ENCODE measurements at regions not wholly inside any gene's neighbourhood (a gene's known extent, or its start where the extent isn't known, plus 50 kb on each side); places are given as distances from the start of the nearest gene placed in this dataset.
"Not testable (repeated sequence)": the region's sequence is repeated elsewhere in the genome, so short reads cannot be mapped to it uniquely, and the experiment has no call there.

DNA sequence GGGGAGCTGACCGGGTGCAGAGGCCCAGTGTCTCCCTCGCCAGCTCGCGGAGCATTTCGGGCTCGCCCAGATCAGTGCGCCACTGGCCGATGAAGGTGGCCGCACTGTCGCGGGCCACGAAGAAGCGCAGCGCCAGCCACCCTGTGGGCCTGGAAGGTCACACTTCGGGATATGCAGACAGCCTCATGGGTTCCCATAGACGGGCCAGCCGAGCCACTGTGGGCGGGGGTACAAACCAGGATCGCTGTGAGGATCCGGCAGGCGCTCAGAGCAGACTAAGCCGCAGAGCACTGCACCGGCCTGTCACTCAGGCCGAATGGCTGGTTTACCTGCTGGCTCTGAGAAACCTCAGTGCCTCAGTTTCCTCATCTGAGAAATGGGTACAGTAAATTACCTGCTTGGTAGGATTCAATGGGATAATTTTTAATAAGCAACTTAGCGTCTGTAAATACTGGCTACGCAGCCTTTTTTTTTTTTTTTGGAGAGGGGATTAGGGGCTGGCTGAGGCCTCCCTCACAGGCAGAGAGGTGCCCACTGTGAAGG, 64.0 kb upstream of the IGFBPL1 start:
- no peaks in the 10 kb centered on the region for H3F3A ChIP-seq (ENCODE audit: low read length, unreplicated experiment)
- ChIA-PET CTCF (no interaction called here), POLR2A (ENCODE audit: unreplicated experiment) (no interaction called here)
- no peaks in the 10 kb centered on the region for H3K36me3 ChIP-seq (ENCODE audit: low read depth, low read length)
- H3K79me2 ChIP-seq (ENCODE audit: low read length) = no peaks in the 10 kb centered on the region
- no peak for DNase-seq
- ATAC-seq = no peak
- no peaks in the 10 kb centered on the region for H3K4me1 ChIP-seq (ENCODE audit: insufficient read depth, low read length)
- no peak overlapping the region for H3K9ac ChIP-seq (ENCODE audit: low read length)
- intact Hi-C loops (cut with micrococcal nuclease) = no loop called here
- no peak for TF ChIP-seq EZH2 (IDR thresholded peaks at IDR 0.05; ENCODE audit: low read length, unreplicated experiment)
- TF ChIP-seq CTCF (conservative IDR thresholded peaks at IDR 0.05; ENCODE audit: low read depth, low read length) = no peak
- TF ChIP-seq EZH2phosphoT487 (IDR thresholded peaks at IDR 0.05; ENCODE audit: borderline replicate concordance, low read length) = no peak
- H4K20me1 ChIP-seq (ENCODE audit: low read length) = no peaks in the 10 kb centered on the region
- H2AFZ ChIP-seq (ENCODE audit: low read length) = no peak overlapping the region
- BruUV-seq (replicated peaks) = no TSS peak
- H3K27ac ChIP-seq (ENCODE audit: low read length) = no peak overlapping the region
- no peaks in the 10 kb centered on the region for H3K9me3 ChIP-seq (ENCODE audit: low read length)
- no peak overlapping the region for H3K4me3 ChIP-seq (ENCODE audit: low read length)
- H3K9me2 ChIP-seq (replicated peaks; ENCODE audit: low read length) = no peaks in the 10 kb centered on the region
- H3K27me3 ChIP-seq (ENCODE audit: low read length) = no peaks in the 10 kb centered on the region
- no peak overlapping the region for H3K4me2 ChIP-seq (ENCODE audit: low read length)

DNA sequence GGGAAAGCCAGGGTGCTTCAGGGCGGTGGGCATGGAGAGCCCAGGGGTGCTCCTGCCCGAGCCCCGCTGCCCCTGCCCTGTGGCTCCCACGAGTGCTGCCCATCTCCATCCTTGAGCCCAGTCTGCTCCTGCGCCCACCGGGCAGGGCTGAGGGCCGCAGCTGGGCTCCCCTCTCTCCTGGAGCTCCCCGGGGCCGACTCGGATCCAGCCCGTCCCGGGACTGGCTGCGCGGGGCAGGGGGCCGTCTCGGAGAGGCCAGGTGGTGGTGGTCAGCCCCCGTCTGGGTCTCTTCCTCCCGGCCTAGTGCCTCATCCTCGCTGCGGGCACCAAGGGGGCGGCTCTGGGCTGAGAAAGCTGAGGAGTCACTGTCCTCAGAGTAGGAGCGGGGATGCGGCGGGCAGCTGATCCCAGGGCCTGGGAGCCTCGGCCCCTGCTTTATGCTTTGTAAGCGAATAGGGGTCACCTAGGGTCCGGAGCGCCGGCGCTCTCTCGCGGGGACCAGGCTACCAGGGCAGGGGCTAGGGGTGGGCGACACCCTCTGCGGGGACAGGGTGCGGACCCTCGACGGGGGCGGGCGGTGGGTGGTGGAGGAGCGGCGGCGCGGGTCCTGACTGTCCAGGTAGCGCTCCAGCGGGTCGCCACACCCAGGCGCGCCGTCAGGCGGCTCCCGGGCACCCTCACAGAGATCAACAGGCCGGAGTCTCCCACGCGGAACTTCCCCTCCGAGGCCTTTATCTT, 63.3 kb upstream of the IGFBPL1 start:
- CTCF ChIA-PET; H3K4me1 ChIP-seq (ENCODE audit: insufficient read depth, low read length); POLR2A ChIA-PET (ENCODE audit: unreplicated experiment); H3K9me3 ChIP-seq (ENCODE audit: low read length); H3K9me2 ChIP-seq (replicated peaks; ENCODE audit: low read length); H3K9ac ChIP-seq (ENCODE audit: low read length); H3K36me3 ChIP-seq (ENCODE audit: low read depth, low read length); H2AFZ ChIP-seq (ENCODE audit: low read length); BruUV-seq (replicated peaks); H4K20me1 ChIP-seq (ENCODE audit: low read length); H3F3A ChIP-seq (ENCODE audit: low read length, unreplicated experiment); intact Hi-C loops (cut with micrococcal nuclease); H3K27ac ChIP-seq (ENCODE audit: low read length); ATAC-seq; H3K79me2 ChIP-seq (ENCODE audit: low read length); DNase-seq; H3K4me2 ChIP-seq (ENCODE audit: low read length); H3K4me3 ChIP-seq (ENCODE audit: low read length); H3K27me3 ChIP-seq (ENCODE audit: low read length): not testable (repeated sequence)

DNA sequence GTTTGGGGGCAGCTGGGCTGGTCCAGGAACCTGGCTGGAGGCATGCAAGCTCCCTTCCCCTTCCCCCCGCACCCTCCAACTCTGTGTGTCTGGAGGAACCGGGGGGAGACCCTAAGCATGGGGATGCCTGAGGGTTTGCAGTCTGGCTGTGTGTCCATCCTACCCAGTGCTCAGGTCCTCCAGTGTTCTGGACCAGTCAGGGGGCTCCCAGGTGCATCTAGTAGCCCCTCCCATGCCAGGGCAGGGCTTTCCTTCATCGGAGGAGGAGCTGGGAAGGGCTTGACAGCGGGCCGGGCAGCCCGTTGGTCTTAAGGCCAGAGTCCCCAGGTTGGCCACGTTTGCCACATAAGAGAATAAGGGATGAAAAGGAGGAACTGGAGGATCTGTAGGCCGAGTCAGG, 62.6 kb upstream of the IGFBPL1 start:
- H3K4me2 ChIP-seq (ENCODE audit: low read length) = no peak overlapping the region
- H3K4me3 ChIP-seq (ENCODE audit: low read length) = no peak overlapping the region
- ATAC-seq (no peak), DNase-seq (no peak)
- intact Hi-C loops (cut with micrococcal nuclease) = no loop called here
- no peaks in the 10 kb centered on the region for H3K27me3 ChIP-seq (ENCODE audit: low read length)
- ChIA-PET POLR2A (ENCODE audit: unreplicated experiment) (no interaction called here), CTCF (no interaction called here)
- H2AFZ ChIP-seq (ENCODE audit: low read length) = no peak overlapping the region
- no peaks in the 10 kb centered on the region for H3K9me3 ChIP-seq (ENCODE audit: low read length)
- no peaks in the 10 kb centered on the region for H3K36me3 ChIP-seq (ENCODE audit: low read depth, low read length)
- H3K9ac ChIP-seq (ENCODE audit: low read length) = no peak overlapping the region
- no TSS peak for BruUV-seq (replicated peaks)
- no peaks in the 10 kb centered on the region for H4K20me1 ChIP-seq (ENCODE audit: low read length)
- no peak for TF ChIP-seq EZH2 (IDR thresholded peaks at IDR 0.05; ENCODE audit: low read length, unreplicated experiment)
- no peak for TF ChIP-seq CTCF (conservative IDR thresholded peaks at IDR 0.05; ENCODE audit: low read depth, low read length)
- no peak for TF ChIP-seq EZH2phosphoT487 (IDR thresholded peaks at IDR 0.05; ENCODE audit: borderline replicate concordance, low read length)
- no peaks in the 10 kb centered on the region for H3F3A ChIP-seq (ENCODE audit: low read length, unreplicated experiment)
- H3K9me2 ChIP-seq (replicated peaks; ENCODE audit: low read length) = no peaks in the 10 kb centered on the region
- H3K27ac ChIP-seq (ENCODE audit: low read length) = no peak overlapping the region
- H3K4me1 ChIP-seq (ENCODE audit: insufficient read depth, low read length) = no peaks in the 10 kb centered on the region
- no peaks in the 10 kb centered on the region for H3K79me2 ChIP-seq (ENCODE audit: low read length)
